ENCODE measurements at regions not wholly inside any gene's neighbourhood (a gene's known extent, or its start where the extent isn't known, plus 50 kb on each side); places are given as distances from the start of the nearest gene placed in this dataset.
"Not testable (repeated sequence)": the region's sequence is repeated elsewhere in the genome, so short reads cannot be mapped to it uniquely, and the experiment has no call there.

DNA sequence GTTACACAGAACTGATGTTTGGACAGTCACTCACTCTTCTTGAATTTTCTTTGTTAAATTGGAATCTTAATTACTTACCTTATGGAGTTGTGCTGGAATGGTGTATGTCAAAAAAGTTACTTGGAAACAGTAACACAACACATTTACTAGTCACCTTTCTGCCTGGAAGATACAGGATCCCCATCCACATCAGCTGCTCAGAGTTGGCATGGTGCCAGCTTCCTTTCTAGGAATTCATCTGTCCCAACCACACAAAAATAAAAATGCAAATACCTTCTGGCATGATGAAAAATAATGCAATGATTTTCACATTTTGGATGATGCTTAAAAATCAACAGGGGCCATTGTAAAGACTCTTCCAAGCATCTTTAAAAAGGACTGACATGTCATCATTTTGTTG lies 341.5 kb downstream of the TMEM38B start:
- no peaks in the 10 kb centered on the region for H3K36me3 ChIP-seq
- H3K4me1 ChIP-seq: no peaks in the 10 kb centered on the region
- H3K4me3 ChIP-seq: no peak overlapping the region
- 0 out of 2 replicates have a peak, but pooled peaks cover 2% of the 10 kb centered on the region for H3K9me3 ChIP-seq
- H3K27me3 ChIP-seq: no peaks in the 10 kb centered on the region
- no peak for TF ChIP-seq Cebpa-rat (IDR thresholded peaks at IDR 0.05)
- no peak overlapping the region for H3K9ac ChIP-seq
- no peak overlapping the region for H3K27ac ChIP-seq
- no peaks in the 10 kb centered on the region for H4K20me1 ChIP-seq
- H3K4me2 ChIP-seq: no peak overlapping the region

DNA sequence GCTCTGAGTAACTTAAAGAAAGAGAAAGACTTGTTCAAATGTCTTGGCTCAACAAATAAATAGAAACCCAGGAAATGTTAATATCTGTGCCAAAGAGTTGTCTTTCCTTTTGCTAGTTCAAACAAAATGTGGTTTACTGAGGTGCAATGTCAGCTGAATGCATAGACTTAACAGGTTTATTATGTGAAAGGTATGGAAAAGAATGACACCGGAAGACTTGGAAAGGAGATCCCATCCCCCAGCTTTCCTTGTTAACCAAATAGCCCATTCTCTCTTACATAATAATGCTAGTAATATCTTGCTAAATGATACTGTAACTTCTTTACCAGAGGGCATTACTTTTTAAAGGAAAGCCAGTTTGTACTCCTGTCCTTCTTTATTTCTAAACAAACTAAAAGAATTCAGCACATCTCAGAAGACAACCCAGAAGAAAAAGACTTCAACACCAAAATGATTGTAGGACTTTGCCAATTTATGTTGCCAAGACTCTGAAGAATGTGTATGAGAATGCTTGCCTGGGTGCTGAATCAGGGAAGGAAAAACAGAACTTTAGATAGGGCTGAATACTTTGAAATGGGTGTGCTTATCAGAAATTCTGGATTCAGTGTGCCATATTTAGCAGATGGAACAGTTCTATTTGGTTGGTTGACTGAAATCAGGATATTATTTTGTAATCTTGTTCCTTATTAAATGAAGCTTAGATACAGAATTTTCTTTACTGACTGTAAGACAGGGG lies 344.1 kb downstream of the TMEM38B start:
- H3K36me3 ChIP-seq: no peaks in the 10 kb centered on the region

DNA sequence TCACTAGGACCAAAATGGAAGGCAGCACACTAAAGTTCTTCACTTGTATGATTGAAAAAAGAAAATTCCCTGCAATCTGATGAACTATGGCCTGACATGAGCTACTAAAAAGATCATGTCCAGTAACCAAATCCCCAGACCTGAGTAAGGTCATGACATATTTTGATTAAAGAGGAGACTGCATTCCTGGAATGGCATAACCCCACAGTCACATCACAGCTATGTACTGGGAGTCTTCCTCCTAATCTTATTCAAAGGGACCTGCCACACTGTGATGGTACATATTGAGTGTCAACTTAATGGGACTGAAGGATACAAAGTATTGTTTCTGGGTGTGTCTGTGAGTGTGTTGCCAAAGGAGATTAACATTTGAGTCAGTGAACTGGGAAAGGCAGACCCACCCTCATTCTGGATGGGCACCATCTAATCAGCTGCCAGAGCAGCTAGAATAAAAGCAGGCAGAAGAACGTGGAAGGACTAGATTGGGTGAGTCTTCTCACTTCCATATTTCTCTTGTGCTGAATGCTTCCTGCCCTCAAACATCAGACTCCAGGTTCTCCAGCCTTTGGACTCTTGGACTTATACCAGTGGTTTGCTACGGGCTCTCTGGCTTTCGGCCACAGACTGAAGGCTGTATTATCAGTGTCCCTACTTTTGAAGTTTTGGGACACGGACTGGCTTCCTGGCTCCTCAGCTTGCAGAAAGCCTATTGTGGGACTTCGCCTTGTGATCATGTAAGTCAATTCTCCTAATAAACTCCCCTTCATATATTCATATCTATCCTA lies 345.0 kb downstream of the TMEM38B start:
- Histone ChIP-seq H3K9ac (no peak overlapping the region), H3K36me3 (no peaks in the 10 kb centered on the region), H3K4me1 (no peaks in the 10 kb centered on the region), H3K9me3 (peaks cover 9% of the 10 kb centered on the region; the same call in 1 of the 2 replicates), H4K20me1 (no peaks in the 10 kb centered on the region), H3K27ac (no peak overlapping the region), H3K4me2 (no peak overlapping the region), H3K4me3 (no peak overlapping the region), H3K27me3 (no peaks in the 10 kb centered on the region)
- no peak for TF ChIP-seq Cebpa-rat (IDR thresholded peaks at IDR 0.05)

More for the DNA sequence above, 344.1 kb downstream of the TMEM38B start:
- Histone ChIP-seq H3K4me2 (no peak overlapping the region), H3K9ac (no peak overlapping the region), H3K9me3 (peaks cover under 1% of the 10 kb centered on the region; the same call in 1 of the 2 replicates), H3K27ac (no peak overlapping the region), H3K4me1 (no peaks in the 10 kb centered on the region), H4K20me1 (no peaks in the 10 kb centered on the region), H3K27me3 (no peaks in the 10 kb centered on the region), H3K4me3 (no peak overlapping the region)
- TF ChIP-seq Cebpa-rat (IDR thresholded peaks at IDR 0.05): no peak

DNA sequence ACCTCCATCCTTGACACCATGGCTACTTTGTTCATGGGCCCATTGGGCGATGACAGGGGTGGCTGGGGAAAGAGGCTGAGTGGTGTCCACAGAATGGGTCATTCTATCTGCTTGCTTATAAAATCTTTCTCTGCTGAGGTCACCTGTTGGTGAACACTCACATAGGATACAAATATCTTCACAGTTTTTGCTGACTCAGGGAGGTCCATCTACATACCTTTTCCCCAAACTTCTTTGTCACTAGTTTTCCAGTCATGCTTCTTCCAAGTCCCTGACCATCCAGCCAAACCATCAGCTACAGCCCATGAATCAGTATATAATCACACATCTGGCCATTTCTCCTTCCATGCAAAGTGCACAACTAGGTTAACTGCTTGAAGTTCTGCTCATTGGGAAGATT lies 347.6 kb downstream of the TMEM38B start:
- H3K4me3 ChIP-seq, H3K4me2 ChIP-seq, H3K9ac ChIP-seq, H3K36me3 ChIP-seq, H4K20me1 ChIP-seq, H3K27ac ChIP-seq, H3K4me1 ChIP-seq, H3K27me3 ChIP-seq: not testable (repeated sequence)
- H3K9me3 ChIP-seq: peaks cover 10% of the 10 kb centered on the region; the same call in 1 of the 2 replicates

DNA sequence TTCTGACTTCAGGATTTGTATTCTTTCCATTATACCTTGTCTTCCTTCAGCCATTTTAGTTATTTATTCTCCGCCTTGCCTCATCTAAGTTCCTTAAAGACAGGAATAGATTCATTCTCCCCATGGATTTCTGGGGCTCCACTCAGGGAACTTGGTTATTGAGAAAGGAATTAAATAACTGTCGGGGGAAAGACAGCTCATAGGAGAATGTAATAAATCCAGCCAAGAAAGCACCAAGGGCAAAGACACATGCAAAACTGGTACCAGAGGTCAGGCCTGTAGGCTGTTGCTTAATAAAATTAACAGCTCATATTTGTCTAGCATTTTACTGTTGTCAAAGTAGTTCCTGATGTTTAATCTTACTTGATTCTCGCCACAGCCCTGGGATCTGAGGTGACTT lies 357.2 kb downstream of the TMEM38B start:
- no peaks in the 10 kb centered on the region for H3K36me3 ChIP-seq
- H3K27ac ChIP-seq: no peak overlapping the region
- no peak for TF ChIP-seq Cebpa-rat (IDR thresholded peaks at IDR 0.05)
- H3K4me3 ChIP-seq: no peak overlapping the region
- H3K4me1 ChIP-seq: no peaks in the 10 kb centered on the region
- no peaks in the 10 kb centered on the region for H4K20me1 ChIP-seq
- H3K9me3 ChIP-seq: no peaks in the 10 kb centered on the region
- H3K4me2 ChIP-seq: no peak overlapping the region
- no peaks in the 10 kb centered on the region for H3K27me3 ChIP-seq
- H3K9ac ChIP-seq: no peak overlapping the region

DNA sequence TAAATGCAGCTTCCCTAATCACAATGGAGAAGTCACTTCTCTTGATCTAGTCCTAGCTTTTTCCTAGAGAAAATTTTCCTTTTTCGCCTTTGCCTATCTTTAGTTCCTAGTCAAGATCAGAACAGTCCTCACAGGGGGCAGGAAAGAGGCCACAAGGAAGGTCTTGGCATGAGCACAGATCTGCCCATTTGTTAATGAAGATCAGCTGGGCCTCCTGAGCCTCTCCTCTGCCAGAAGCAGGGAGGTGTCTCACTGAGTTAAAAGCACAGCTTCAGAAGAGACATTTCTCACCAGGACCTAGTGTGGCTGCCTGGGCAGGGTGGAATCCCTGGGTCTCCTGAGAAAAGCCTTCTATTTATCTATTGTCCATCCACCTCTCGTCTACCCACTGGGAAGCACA lies 357.8 kb downstream of the TMEM38B start:
- Histone ChIP-seq H3K36me3 (no peaks in the 10 kb centered on the region), H4K20me1 (no peaks in the 10 kb centered on the region), H3K4me1 (no peaks in the 10 kb centered on the region), H3K9ac (no peak overlapping the region), H3K4me3 (no peak overlapping the region), H3K4me2 (no peak overlapping the region), H3K27me3 (no peaks in the 10 kb centered on the region), H3K9me3 (no peaks in the 10 kb centered on the region), H3K27ac (no peak overlapping the region)
- TF ChIP-seq Cebpa-rat (IDR thresholded peaks at IDR 0.05): no peak

DNA sequence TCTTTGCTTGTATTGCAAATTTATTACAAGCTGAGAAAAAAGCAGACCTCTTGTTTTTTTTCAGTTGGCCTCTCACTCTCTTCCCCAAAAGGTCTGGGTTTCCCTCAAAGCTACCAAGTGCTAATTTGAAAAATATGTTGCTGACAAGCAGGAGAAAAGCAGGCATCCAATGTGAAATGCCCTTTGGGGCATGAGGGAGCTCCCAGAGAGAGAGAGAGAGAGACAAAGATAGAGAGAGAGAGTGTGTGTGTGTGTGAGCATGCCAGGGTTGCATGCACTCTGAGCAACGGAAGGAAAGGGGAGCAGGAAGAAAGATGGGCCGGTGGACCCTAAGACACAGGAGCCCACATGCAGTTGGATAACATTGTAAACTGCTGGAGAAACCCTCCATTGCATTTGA lies 358.4 kb downstream of the TMEM38B start:
- H4K20me1 ChIP-seq: no peaks in the 10 kb centered on the region
- H3K9me3 ChIP-seq: no peaks in the 10 kb centered on the region
- H3K27ac ChIP-seq: no peak overlapping the region
- TF ChIP-seq Cebpa-rat (IDR thresholded peaks at IDR 0.05): no peak
- H3K9ac ChIP-seq: no peak overlapping the region
- H3K27me3 ChIP-seq: no peaks in the 10 kb centered on the region
- no peaks in the 10 kb centered on the region for H3K36me3 ChIP-seq
- no peak overlapping the region for H3K4me2 ChIP-seq
- no peak overlapping the region for H3K4me3 ChIP-seq
- no peaks in the 10 kb centered on the region for H3K4me1 ChIP-seq

DNA sequence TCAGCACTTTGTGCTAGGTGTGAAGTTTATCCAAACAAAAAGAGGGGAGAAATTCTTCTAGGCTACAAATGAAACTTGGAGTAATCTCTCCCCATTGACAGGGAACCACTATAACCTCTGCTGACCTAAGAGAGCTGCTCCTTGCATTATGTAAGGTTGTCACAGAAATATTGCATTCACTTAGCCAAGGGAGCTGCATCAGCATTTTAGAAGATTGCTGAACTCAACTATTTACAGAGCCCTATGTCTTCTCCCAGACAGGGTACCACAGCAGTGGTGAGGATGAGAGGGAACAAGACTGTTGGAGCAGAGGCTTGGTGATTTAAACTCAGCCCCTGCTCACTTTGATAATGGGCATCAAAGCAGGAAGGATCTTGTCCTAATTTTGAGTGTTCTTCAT lies 362.0 kb downstream of the TMEM38B start:
- Histone ChIP-seq H3K27me3 (no peaks in the 10 kb centered on the region), H4K20me1 (no peaks in the 10 kb centered on the region), H3K9me3 (peaks cover 24% of the 10 kb centered on the region), H3K9ac (no peak overlapping the region), H3K27ac (no peak overlapping the region), H3K4me3 (no peak overlapping the region), H3K36me3 (no peaks in the 10 kb centered on the region), H3K4me2 (no peak overlapping the region), H3K4me1 (no peaks in the 10 kb centered on the region)
- no peak for TF ChIP-seq Cebpa-rat (IDR thresholded peaks at IDR 0.05)

DNA sequence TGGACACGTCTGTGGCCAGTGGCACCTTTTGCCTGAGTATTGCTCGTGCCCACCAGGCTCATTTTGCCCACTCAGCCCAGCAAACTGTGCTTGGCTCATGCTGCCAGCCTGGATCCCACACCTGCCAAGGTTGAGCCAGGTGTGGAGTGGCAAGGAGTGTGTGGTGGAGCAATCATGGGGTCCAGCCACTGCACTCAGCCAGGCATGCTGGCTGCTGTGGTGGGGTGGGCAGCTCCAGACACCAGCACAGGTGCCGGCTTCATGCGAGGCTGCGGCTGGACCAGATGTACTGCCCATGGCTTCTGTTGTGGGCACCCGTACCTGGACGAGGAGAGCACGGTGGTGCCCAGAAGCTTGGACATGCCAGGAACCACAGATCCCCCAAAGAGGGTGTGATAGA lies 364.1 kb downstream of the TMEM38B start:
- H3K27me3 ChIP-seq: no peaks in the 10 kb centered on the region
- H3K4me1 ChIP-seq: no peaks in the 10 kb centered on the region
- TF ChIP-seq Cebpa-rat (IDR thresholded peaks at IDR 0.05): no peak
- no peak overlapping the region for H3K4me2 ChIP-seq
- no peak overlapping the region for H3K9ac ChIP-seq
- no peak overlapping the region for H3K27ac ChIP-seq
- H3K9me3 ChIP-seq: peaks cover 24% of the 10 kb centered on the region
- H3K36me3 ChIP-seq: no peaks in the 10 kb centered on the region
- H4K20me1 ChIP-seq: no peaks in the 10 kb centered on the region
- no peak overlapping the region for H3K4me3 ChIP-seq

DNA sequence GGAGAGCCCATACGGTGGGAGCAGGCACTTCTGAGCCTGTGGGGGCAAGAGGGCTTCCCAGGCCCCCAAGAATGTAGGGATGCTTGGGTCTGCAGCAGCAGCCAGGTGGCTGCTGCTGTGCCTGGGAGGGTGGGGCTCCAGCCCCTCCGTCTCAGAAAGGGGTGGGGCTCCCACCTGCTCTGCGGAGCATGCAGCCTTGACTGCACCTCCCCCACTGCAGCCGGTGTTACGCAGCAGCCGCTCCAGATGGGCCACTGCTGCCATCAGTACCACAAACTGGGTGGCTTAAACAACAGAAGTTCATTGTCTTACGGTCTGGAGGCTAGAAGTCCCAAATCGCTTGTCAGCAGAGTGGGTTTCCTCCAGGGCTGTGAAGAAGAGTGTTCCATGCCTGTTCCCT lies 365.5 kb downstream of the TMEM38B start:
- Histone ChIP-seq H3K4me1 (no peaks in the 10 kb centered on the region), H3K9ac (no peak overlapping the region), H4K20me1 (no peaks in the 10 kb centered on the region), H3K4me3 (no peak overlapping the region), H3K4me2 (no peak overlapping the region), H3K27ac (no peak overlapping the region), H3K27me3 (no peaks in the 10 kb centered on the region), H3K9me3 (peaks cover 24% of the 10 kb centered on the region), H3K36me3 (no peaks in the 10 kb centered on the region)
- no peak for TF ChIP-seq Cebpa-rat (IDR thresholded peaks at IDR 0.05)
